Body of pancreas (tissue), 4 donors: ENCODE measurements at regions not wholly inside any gene's neighbourhood (a gene's known extent, or its start where the extent isn't known, plus 50 kb on each side); places are given as distances from the start of the nearest gene placed in this dataset.

Experiments
- CTCF ChIP-seq, 7 experiments: fragments of 450-650 bp in 4 of 7; fragments of 200-600 bp in 3 of 7; sonication (generic) in 3 of 7; IDR thresholded peaks; one replicate each; pipeline ENCODE4 v1.5.1; 2016 to 2019; ENCODE audit warnings: antibody characterized with exemption in 7 of 7
- POLR2A ChIP-seq, 3 donors: fragments of 450-650 bp; IDR thresholded peaks; one replicate each; pipeline ENCODE4 v1.6.1; 2016; ENCODE audit warnings: antibody characterized with exemption in 3 of 3, mild to moderate bottlenecking in 2 of 3

- TF ChIP-seq POLR2A (IDR thresholded peaks at IDR 0.05) = no peak
- no peak for TF ChIP-seq CTCF (IDR thresholded peaks at IDR 0.05)
These were observed 121.3 kb upstream of the DDX18 start for GRCh38 chr2:117693154-117693553.
